Activated T-helper 9 cell treated with anti-CD3 and anti-CD28 coated beads, Interleukin-2, amount 50 U/mL, for 16 hours (primary cell): ENCODE measurements at regions not wholly inside any gene's neighbourhood (a gene's known extent, or its start where the extent isn't known, plus 50 kb on each side); places are given as distances from the start of the nearest gene placed in this dataset.
"Not testable (repeated sequence)": the region's sequence is repeated elsewhere in the genome, so short reads cannot be mapped to it uniquely, and the experiment has no call there.

Experiments used
- DNase-seq: peaks from one replicate; pipeline ENCODE4 v3.0.0-alpha.2; 2020; ENCODE audit warnings: low read depth

GRCh38 chr20:53721445-53721963 is 127.9 kb upstream of the ZNF217 start:
- DNase-seq: not testable (repeated sequence)

- not testable (repeated sequence) for DNase-seq
Observed at GRCh38 chr20:53719171-53719803, 125.6 kb upstream of the ZNF217 start.

- no peak for DNase-seq
Observed at GRCh38 chr20:53718142-53719021, 124.7 kb upstream of the ZNF217 start.

- no peak for DNase-seq
Observed at GRCh38 chr20:53716395-53716794, 122.8 kb upstream of the ZNF217 start.

- no peak for DNase-seq
Observed at GRCh38 chr20:53714524-53714923, 120.9 kb upstream of the ZNF217 start.

GRCh38 chr20:53713328-53714056 is 119.9 kb upstream of the ZNF217 start:
- no peak for DNase-seq

GRCh38 chr20:53712212-53712977 is 118.8 kb upstream of the ZNF217 start:
- no peak for DNase-seq

- DNase-seq: no peak
Observed at GRCh38 chr20:53711333-53712211, 117.9 kb upstream of the ZNF217 start.

- DNase-seq: peak; percentile 5
Observed at GRCh38 chr20:53708129-53708968, 114.7 kb upstream of the ZNF217 start.

GRCh38 chr20:53707371-53708055 is 113.9 kb upstream of the ZNF217 start:
- peak; percentile 12 for DNase-seq

GRCh38 chr20:53706466-53707370 is 113.1 kb upstream of the ZNF217 start:
- DNase-seq: no peak

- no peak for DNase-seq
Observed at GRCh38 chr20:53706008-53706465, 112.4 kb upstream of the ZNF217 start.

GRCh38 chr20:53702617-53703016 is 109.0 kb upstream of the ZNF217 start:
- no peak for DNase-seq

- no peak for DNase-seq
Observed at GRCh38 chr20:53699906-53700305, 106.3 kb upstream of the ZNF217 start.

GRCh38 chr20:53699085-53699674 is 105.5 kb upstream of the ZNF217 start:
- no peak for DNase-seq

- DNase-seq: no peak
Observed at GRCh38 chr20:53698371-53698978, 104.8 kb upstream of the ZNF217 start.
